GM12875 (cell line): ENCODE measurements at regions not wholly inside any gene's neighbourhood (a gene's known extent, or its start where the extent isn't known, plus 50 kb on each side); places are given as distances from the start of the nearest gene placed in this dataset.

Experiments used
- H3K4me3 ChIP-seq: one replicate; pipeline ENCODE4 v1.5.1; 2011; ENCODE audit warnings: low read depth, low read length, control low read depth
- CTCF ChIP-seq: IDR thresholded peaks from 2 replicates; pipeline ENCODE4 v1.5.1; 2011; ENCODE audit warnings: low read depth, mild to moderate bottlenecking, control low read depth, inconsistent platforms, low read length, moderate library complexity, borderline replicate concordance; ENCODE audit not compliant: insufficient read depth

GRCh38 chr5:173762930-173763329, 125.2 kb upstream of the CPEB4 start:
- no peak for TF ChIP-seq CTCF

GRCh38 chr5:173763410-173763809, 124.7 kb upstream of the CPEB4 start:
- H3K4me3 ChIP-seq, result no peak overlapping the region
- no peak for TF ChIP-seq CTCF

More at GRCh38 chr5:173762930-173763329, 125.2 kb upstream of the CPEB4 start:
- no peak overlapping the region for H3K4me3 ChIP-seq

GRCh38 chr5:173764332-173765028, 123.7 kb upstream of the CPEB4 start:
- H3K4me3 ChIP-seq, result no peak overlapping the region
- TF ChIP-seq CTCF, result no peak

GRCh38 chr5:173765029-173765644, 123.0 kb upstream of the CPEB4 start:
- no peak for TF ChIP-seq CTCF
- H3K4me3 ChIP-seq, result no peak overlapping the region

- TF ChIP-seq CTCF, result no peak
- no peak overlapping the region for H3K4me3 ChIP-seq
Observed at GRCh38 chr5:173765661-173766060, 122.5 kb upstream of the CPEB4 start.

GRCh38 chr5:173767574-173768266, 120.4 kb upstream of the CPEB4 start:
- no peak for TF ChIP-seq CTCF
- no peak overlapping the region for H3K4me3 ChIP-seq
